Uterus (tissue), 3 donors: ENCODE measurements at regions not wholly inside any gene's neighbourhood (a gene's known extent, or its start where the extent isn't known, plus 50 kb on each side); places are given as distances from the start of the nearest gene placed in this dataset.

ENCODE experiments used
- DNase-seq, 2 donors: peaks; one replicate each; pipeline ENCODE4 v3.0.0-alpha.2; 2019 to 2020
- H3K27ac ChIP-seq, 2 donors: fragments of 200-600 bp; sonication (generic); 1 replicate in 1 of 2; 2 replicates in 1 of 2; pipeline ENCODE4 v1.5.1; 2016 to 2018
- H3K27me3 ChIP-seq, 2 donors: fragments of 200-600 bp; sonication (generic); one replicate each; pipeline ENCODE4 v1.5.1; 2018 to 2019; ENCODE audit warnings: control low read depth in 1 of 2
- H3K36me3 ChIP-seq, 2 donors: fragments of 200-600 bp; sonication (generic); one replicate each; pipeline ENCODE4 v1.5.1; 2019; ENCODE audit warnings: control low read depth in 1 of 2
- H3K4me1 ChIP-seq, 2 donors: fragments of 200-600 bp; sonication (generic); one replicate each; pipeline ENCODE4 v1.5.1; 2018 to 2019; ENCODE audit warnings: control low read depth in 1 of 2
- H3K4me3 ChIP-seq, 2 donors: fragments of 200-600 bp; sonication (generic); 1 replicate in 1 of 2; 2 replicates in 1 of 2; pipeline ENCODE4 v1.5.1; 2018 to 2019; ENCODE audit warnings: mild to moderate bottlenecking in 1 of 2
- H3K9me3 ChIP-seq, 2 donors: fragments of 200-600 bp; sonication (generic); one replicate each; pipeline ENCODE4 v1.5.1; 2019; ENCODE audit warnings: control low read depth in 1 of 2
- POLR2A ChIP-seq, 2 donors: fragments of 450-650 bp; IDR thresholded peaks; one replicate each; pipeline ENCODE4 v1.6.1; 2016; ENCODE audit warnings: antibody characterized with exemption in 2 of 2, mild to moderate bottlenecking in 1 of 2, moderate library complexity in 1 of 2
- intact Hi-C: fragments of 100-400 bp; cut with DNase I; formaldehyde crosslinking; loops from one replicate; pipeline ENCODE4 v1.15.1; 2023; ENCODE audit warnings: low total_unique reads
- TF ChIP-seq, protein P1 (sequence below), 4 experiments: fragments of 200-600 bp in 2 of 4; fragments of 450-650 bp in 2 of 4; sonication (generic) in 2 of 4; IDR thresholded peaks; one replicate each; pipeline ENCODE4 v1.5.1; 2016 to 2019; ENCODE audit warnings: antibody characterized with exemption in 4 of 4, mild to moderate bottlenecking in 2 of 4, moderate library complexity in 1 of 4
- donor health status: DM: yes; HTN: yes; CAD: no.

GRCh38 chr22:48676266-48677167, 1151.2 kb downstream of the BRD1 start:
- TF ChIP-seq, protein P1, sequence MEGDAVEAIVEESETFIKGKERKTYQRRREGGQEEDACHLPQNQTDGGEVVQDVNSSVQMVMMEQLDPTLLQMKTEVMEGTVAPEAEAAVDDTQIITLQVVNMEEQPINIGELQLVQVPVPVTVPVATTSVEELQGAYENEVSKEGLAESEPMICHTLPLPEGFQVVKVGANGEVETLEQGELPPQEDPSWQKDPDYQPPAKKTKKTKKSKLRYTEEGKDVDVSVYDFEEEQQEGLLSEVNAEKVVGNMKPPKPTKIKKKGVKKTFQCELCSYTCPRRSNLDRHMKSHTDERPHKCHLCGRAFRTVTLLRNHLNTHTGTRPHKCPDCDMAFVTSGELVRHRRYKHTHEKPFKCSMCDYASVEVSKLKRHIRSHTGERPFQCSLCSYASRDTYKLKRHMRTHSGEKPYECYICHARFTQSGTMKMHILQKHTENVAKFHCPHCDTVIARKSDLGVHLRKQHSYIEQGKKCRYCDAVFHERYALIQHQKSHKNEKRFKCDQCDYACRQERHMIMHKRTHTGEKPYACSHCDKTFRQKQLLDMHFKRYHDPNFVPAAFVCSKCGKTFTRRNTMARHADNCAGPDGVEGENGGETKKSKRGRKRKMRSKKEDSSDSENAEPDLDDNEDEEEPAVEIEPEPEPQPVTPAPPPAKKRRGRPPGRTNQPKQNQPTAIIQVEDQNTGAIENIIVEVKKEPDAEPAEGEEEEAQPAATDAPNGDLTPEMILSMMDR (IDR thresholded peaks at IDR 0.05) = no peak
- no peak for TF ChIP-seq POLR2A (IDR thresholded peaks at IDR 0.05)
- H3K9me3 ChIP-seq = no peaks in the 10 kb centered on the region

GRCh38 chr22:48675830-48676145, 1151.9 kb downstream of the BRD1 start:
- TF ChIP-seq, protein P1 (IDR thresholded peaks at IDR 0.05) = no peak
- TF ChIP-seq POLR2A (IDR thresholded peaks at IDR 0.05) = no peak
- no peak overlapping the region for H3K27ac ChIP-seq
- no peaks in the 10 kb centered on the region for H3K27me3 ChIP-seq
- no peak for DNase-seq
- H3K4me1 ChIP-seq = no peaks in the 10 kb centered on the region
- intact Hi-C loops = no loop called here
- H3K9me3 ChIP-seq = no peaks in the 10 kb centered on the region
- H3K4me3 ChIP-seq = no peak overlapping the region
- no peaks in the 10 kb centered on the region for H3K36me3 ChIP-seq

More at GRCh38 chr22:48676266-48677167, 1151.2 kb downstream of the BRD1 start:
- no peak for DNase-seq
- H3K4me1 ChIP-seq = no peaks in the 10 kb centered on the region
- H3K36me3 ChIP-seq = no peaks in the 10 kb centered on the region
- H3K27me3 ChIP-seq = no peaks in the 10 kb centered on the region
- intact Hi-C loops = no loop called here
- no peak overlapping the region for H3K4me3 ChIP-seq
- no peak overlapping the region for H3K27ac ChIP-seq

DNA sequence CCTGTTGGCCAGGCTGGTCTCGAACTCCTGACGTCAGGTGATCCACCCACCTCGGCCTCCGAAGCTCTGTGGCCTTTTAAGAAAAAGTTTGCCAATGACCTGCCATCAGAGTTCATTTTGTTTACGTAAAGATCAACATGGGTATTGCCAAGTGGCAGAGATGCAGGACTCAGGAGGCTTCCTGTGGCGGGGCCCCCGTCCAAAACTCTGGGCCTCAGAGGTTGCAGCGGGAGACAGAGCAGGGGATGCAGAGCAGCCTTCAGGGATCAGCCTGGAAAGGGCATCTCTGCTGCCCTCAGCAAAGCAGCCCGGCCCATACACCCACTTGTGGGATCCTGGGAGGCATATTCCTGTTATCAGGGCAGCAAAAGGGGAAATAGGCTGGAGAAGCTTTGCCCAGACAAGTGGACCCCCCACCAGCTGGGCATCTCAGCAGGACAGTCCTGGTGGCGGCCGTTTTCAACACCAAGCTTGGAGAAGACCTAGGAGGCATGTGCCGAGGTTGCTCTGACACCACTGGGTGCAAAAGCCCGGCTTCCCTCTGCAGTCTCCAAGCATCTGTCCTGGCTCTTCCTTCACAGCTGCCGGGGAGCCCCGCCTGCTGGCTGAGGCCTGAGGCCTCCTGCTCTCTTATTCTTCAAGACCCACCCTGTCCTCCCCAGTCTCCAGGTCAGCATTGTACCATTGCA, 1152.4 kb downstream of the BRD1 start:
- no peak overlapping the region for H3K4me3 ChIP-seq
- no peak for DNase-seq
- no peaks in the 10 kb centered on the region for H3K27me3 ChIP-seq
- H3K4me1 ChIP-seq = no peaks in the 10 kb centered on the region
- intact Hi-C loops = no loop called here
- H3K27ac ChIP-seq = no peak overlapping the region
- TF ChIP-seq, protein P1 (IDR thresholded peaks at IDR 0.05) = no peak
- no peak for TF ChIP-seq POLR2A (IDR thresholded peaks at IDR 0.05)
- no peaks in the 10 kb centered on the region for H3K9me3 ChIP-seq
- H3K36me3 ChIP-seq = no peaks in the 10 kb centered on the region

DNA sequence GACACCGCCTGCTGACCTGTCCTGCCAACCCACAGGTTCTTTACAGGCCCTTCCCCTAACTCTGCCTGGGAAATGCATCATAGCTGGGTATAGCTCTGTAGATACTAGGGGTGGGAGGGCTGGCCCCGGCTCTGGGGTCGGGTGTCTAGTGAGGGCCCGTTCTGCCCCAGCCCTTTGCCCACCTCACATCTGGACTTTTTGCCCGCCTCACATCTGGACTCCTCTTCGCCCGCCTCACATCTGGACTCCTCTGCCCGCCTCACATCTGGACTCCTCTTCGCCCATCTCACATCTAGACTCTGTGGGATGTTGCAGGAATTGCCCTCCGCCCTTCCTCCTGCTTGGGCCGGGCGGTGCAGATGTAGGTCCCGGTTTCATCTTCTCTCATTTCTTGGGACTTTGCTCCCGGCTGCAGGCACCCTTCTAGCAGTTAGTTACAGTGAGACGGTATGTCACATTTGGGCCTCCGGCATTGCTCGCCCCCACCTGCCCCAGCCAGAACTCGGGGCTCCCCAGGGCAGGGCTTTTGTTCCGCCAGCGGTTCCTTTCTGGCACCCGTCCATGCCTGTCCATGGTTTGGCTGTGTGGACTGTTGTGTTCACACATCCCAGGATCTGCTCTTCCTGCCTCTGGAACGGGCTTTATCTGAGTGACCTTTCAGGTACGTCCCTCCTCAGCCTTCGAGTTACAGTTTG, 1153.7 kb downstream of the BRD1 start:
- Histone ChIP-seq H3K27ac (no peak overlapping the region), H3K4me1 (no peaks in the 10 kb centered on the region), H3K9me3 (no peaks in the 10 kb centered on the region), H3K27me3 (no peaks in the 10 kb centered on the region), H3K4me3 (no peak overlapping the region), H3K36me3 (no peaks in the 10 kb centered on the region)
- no peak for DNase-seq
- TF ChIP-seq, protein P1 (IDR thresholded peaks at IDR 0.05) = no peak
- TF ChIP-seq POLR2A (IDR thresholded peaks at IDR 0.05) = no peak
- intact Hi-C loops = no loop called here

GRCh38 chr22:48672387-48672786, 1155.3 kb downstream of the BRD1 start:
- H3K9me3 ChIP-seq = no peaks in the 10 kb centered on the region
- DNase-seq = no peak
- H3K4me3 ChIP-seq = no peak overlapping the region
- intact Hi-C loops = no loop called here
- TF ChIP-seq POLR2A (IDR thresholded peaks at IDR 0.05) = no peak
- no peaks in the 10 kb centered on the region for H3K36me3 ChIP-seq
- H3K27ac ChIP-seq = no peak overlapping the region
- H3K4me1 ChIP-seq = no peaks in the 10 kb centered on the region
- no peaks in the 10 kb centered on the region for H3K27me3 ChIP-seq
